CD4-positive, alpha-beta T cell treated with Interleukin-15 for 4 hours (primary cell): ENCODE measurements at regions not wholly inside any gene's neighbourhood (a gene's known extent, or its start where the extent isn't known, plus 50 kb on each side); places are given as distances from the start of the nearest gene placed in this dataset.

ENCODE experiments used
- DNase-seq: peaks from one replicate; pipeline ENCODE4 v3.0.0-alpha.2; 2020; ENCODE audit warnings: low spot score

- DNase-seq: no peak
Observed at GRCh38 chr16:74094514-74094913, 202.1 kb upstream of the PSMD7 start.

GRCh38 chr16:74092336-74092735 is 204.3 kb upstream of the PSMD7 start:
- DNase-seq: no peak

GRCh38 chr16:74090871-74091270 is 205.7 kb upstream of the PSMD7 start:
- no peak for DNase-seq

- no peak for DNase-seq
Observed at GRCh38 chr16:74083541-74083940, 213.1 kb upstream of the PSMD7 start.

GRCh38 chr16:74080311-74080710 is 216.3 kb upstream of the PSMD7 start:
- DNase-seq: no peak

- DNase-seq: no peak
Observed at GRCh38 chr16:74079232-74079586, 217.4 kb upstream of the PSMD7 start.

- DNase-seq: no peak
Observed at GRCh38 chr16:74078511-74079231, 217.9 kb upstream of the PSMD7 start.

GRCh38 chr16:74076568-74076967 is 220.0 kb upstream of the PSMD7 start:
- DNase-seq: no peak

GRCh38 chr16:74075393-74075792 is 221.2 kb upstream of the PSMD7 start:
- no peak for DNase-seq

- no peak for DNase-seq
Observed at GRCh38 chr16:74073456-74073855, 223.2 kb upstream of the PSMD7 start.

- no peak for DNase-seq
Observed at GRCh38 chr16:74071996-74072535, 224.5 kb upstream of the PSMD7 start.

GRCh38 chr16:74070237-74070636 is 226.4 kb upstream of the PSMD7 start:
- no peak for DNase-seq

GRCh38 chr16:74064120-74064735 is 232.4 kb upstream of the PSMD7 start:
- no peak for DNase-seq

GRCh38 chr16:74053826-74054225 is 242.8 kb upstream of the PSMD7 start:
- no peak for DNase-seq

- DNase-seq: no peak
Observed at GRCh38 chr16:74053312-74053711, 243.3 kb upstream of the PSMD7 start.

GRCh38 chr16:74052016-74052415 is 244.6 kb upstream of the PSMD7 start:
- no peak for DNase-seq

GRCh38 chr16:74049027-74049426 is 247.6 kb upstream of the PSMD7 start:
- DNase-seq: no peak

- DNase-seq: no peak
Observed at GRCh38 chr16:74046524-74046923, 250.1 kb upstream of the PSMD7 start.

GRCh38 chr16:74045513-74045912 is 251.1 kb upstream of the PSMD7 start:
- DNase-seq: no peak

GRCh38 chr16:74035816-74036215 is 260.8 kb upstream of the PSMD7 start:
- DNase-seq: no peak

- no peak for DNase-seq
Observed at GRCh38 chr16:74034862-74035261, 261.8 kb upstream of the PSMD7 start.

GRCh38 chr16:74034200-74034599 is 262.4 kb upstream of the PSMD7 start:
- DNase-seq: no peak

GRCh38 chr16:74033441-74033995 is 263.1 kb upstream of the PSMD7 start:
- no peak for DNase-seq
